ENCODE measurements at regions not wholly inside any gene's neighbourhood (a gene's known extent, or its start where the extent isn't known, plus 50 kb on each side); places are given as distances from the start of the nearest gene placed in this dataset.

- no peak for TF ChIP-seq CTCF (IDR thresholded peaks at IDR 0.05; ENCODE audit: low read depth, low read length)
- no peak for DNase-seq
- Histone ChIP-seq H3K4me3 (ENCODE audit: low read depth, low read length) (no peak overlapping the region), H3K27ac (no peak overlapping the region), H3K27me3 (ENCODE audit: insufficient read depth, low read depth, severe bottlenecking) (no peaks in the 10 kb centered on the region), H3K36me3 (no peaks in the 10 kb centered on the region), H3K9me3 (ENCODE audit: severe bottlenecking) (peaks cover 4% of the 10 kb centered on the region)
These were observed 289.3 kb upstream of the ARID1B start for GRCh38 chr6:156487877-156488276.

- no peak for TF ChIP-seq CTCF (IDR thresholded peaks at IDR 0.05; ENCODE audit: low read depth, low read length)
- DNase-seq = no peak
- no peaks in the 10 kb centered on the region for H3K27me3 ChIP-seq (ENCODE audit: insufficient read depth, low read depth, severe bottlenecking)
These were observed 292.0 kb upstream of the ARID1B start for GRCh38 chr6:156485150-156485549.

GRCh38 chr6:156474507-156475120, 302.6 kb upstream of the ARID1B start:
- no peak overlapping the region for H3K27ac ChIP-seq
- no peak for TF ChIP-seq CTCF (IDR thresholded peaks at IDR 0.05; ENCODE audit: low read depth, low read length)
- no peak for DNase-seq
- no peaks in the 10 kb centered on the region for H3K9me3 ChIP-seq (ENCODE audit: severe bottlenecking)
- no peak overlapping the region for H3K4me3 ChIP-seq (ENCODE audit: low read depth, low read length)
- no peaks in the 10 kb centered on the region for H3K36me3 ChIP-seq
- no peaks in the 10 kb centered on the region for H3K27me3 ChIP-seq (ENCODE audit: insufficient read depth, low read depth, severe bottlenecking)

More at GRCh38 chr6:156485150-156485549, 292.0 kb upstream of the ARID1B start:
- no peak overlapping the region for H3K4me3 ChIP-seq (ENCODE audit: low read depth, low read length)
- H3K36me3 ChIP-seq = no peaks in the 10 kb centered on the region
- no peak overlapping the region for H3K27ac ChIP-seq
- H3K9me3 ChIP-seq (ENCODE audit: severe bottlenecking) = no peaks in the 10 kb centered on the region

GRCh38 chr6:156471000-156471399, 306.2 kb upstream of the ARID1B start:
- H3K9me3 ChIP-seq (ENCODE audit: severe bottlenecking) = no peaks in the 10 kb centered on the region
- no peak overlapping the region for H3K27ac ChIP-seq
- no peaks in the 10 kb centered on the region for H3K27me3 ChIP-seq (ENCODE audit: insufficient read depth, low read depth, severe bottlenecking)
- TF ChIP-seq CTCF (IDR thresholded peaks at IDR 0.05; ENCODE audit: low read depth, low read length) = no peak
- DNase-seq = no peak
- H3K4me3 ChIP-seq (ENCODE audit: low read depth, low read length) = no peak overlapping the region
- no peaks in the 10 kb centered on the region for H3K36me3 ChIP-seq

- Histone ChIP-seq H3K4me3 (ENCODE audit: low read depth, low read length) (no peak overlapping the region), H3K27ac (no peak overlapping the region), H3K27me3 (ENCODE audit: insufficient read depth, low read depth, severe bottlenecking) (no peaks in the 10 kb centered on the region), H3K36me3 (no peaks in the 10 kb centered on the region), H3K9me3 (ENCODE audit: severe bottlenecking) (no peaks in the 10 kb centered on the region)
- TF ChIP-seq CTCF (IDR thresholded peaks at IDR 0.05; ENCODE audit: low read depth, low read length) = no peak
- DNase-seq = no peak
These were observed 312.9 kb upstream of the ARID1B start for GRCh38 chr6:156464100-156464878.

Measured in WERI-Rb-1 (cell line).